Pancreas (tissue), 10 donors: ENCODE measurements at regions not wholly inside any gene's neighbourhood (a gene's known extent, or its start where the extent isn't known, plus 50 kb on each side); places are given as distances from the start of the nearest gene placed in this dataset.

Experiments
- ATAC-seq, 4 donors: fragments of 200-7000 bp; cut with Tn5 transposase; one replicate each; pipeline versions ENCODE4 v1.8.0 to v1.9.1; 2020; ENCODE audit warnings: mild to moderate bottlenecking in 4 of 4, moderate library complexity in 4 of 4
- DNase-seq, 6 donors: peaks; one replicate each; pipeline ENCODE4 v3.0.0-alpha.2; 2020
- FAIRE-seq: peaks from 2 replicates; lab custom pipeline; 2012; peaks lifted over from hg19 to GRCh38; lab: Jason Lieb, UNC
- H3K27ac ChIP-seq, 4 donors: fragments of 200-600 bp; sonication (generic); 1 replicate in 3 of 4; 2 replicates in 1 of 4; pipeline versions ENCODE4 v1.5.0 to v1.8.0; 2020
- H3K27me3 ChIP-seq, 4 donors: fragments of 200-600 bp; one replicate each; pipeline ENCODE4 v1.8.0; 2021
- H3K36me3 ChIP-seq, 3 donors: fragments of 200-600 bp; sonication (generic) in 1 of 3; one replicate each; pipeline versions ENCODE4 v1.5.0 to v1.8.0; 2020 to 2021
- H3K4me1 ChIP-seq, 3 donors: fragments of 200-600 bp; one replicate each; pipeline ENCODE4 v1.8.0; 2021
- H3K4me3 ChIP-seq, 4 donors: fragments of 200-600 bp; sonication (generic) in 2 of 4; one replicate each; pipeline versions ENCODE4 v1.5.0 to v1.8.0; 2020 to 2021
- H3K9me3 ChIP-seq, 4 donors: fragments of 200-600 bp; one replicate each; pipeline ENCODE4 v1.8.0; 2021
- CTCF ChIP-seq, 4 donors: fragments of 200-600 bp; sonication (generic) in 3 of 4; IDR thresholded peaks; one replicate each; pipeline versions ENCODE4 v1.5.0 to v1.8.0; 2021; ENCODE audit warnings: antibody characterized with exemption in 4 of 4
- WGBS, 2 donors: extraction: QIAGEN DNeasy Blood & Tissue Kit; methylation state at CpG; one replicate each; pipeline ENCODE4 v1.1.7; 2013; 5-methylcytosine and 5-hydroxymethylcytosine counted together
- intact Hi-C, 3 donors: fragments of 100-400 bp; cut with DNase I; formaldehyde crosslinking; loops; one replicate each; pipeline versions ENCODE4 v1.11.1 to v1.14.2; 2022
- donor health status: healthy with polysubstance abuse.
- donor health status: DM: no; HTN: no; CAD: no; lungs with moderate emphysema.
- donor health status: DM: no; HTN: no; CAD: no.
- donor health status: control.
- donor health status: control.
- donor health status: Bipolar disorder and iron deficiency.
- donor health status: DM: yes; HTN: yes; CAD: no.
- donor health status: DM: no; HTN: no; CAD: no.
- donor health status: DM: no; HTN: no; CAD: no.
- donor health status: DM: yes; HTN: yes; CAD: no.

GRCh38 chr11:8800520-8801110 lies 110.4 kb upstream of the AKIP1 start:
- Histone ChIP-seq H3K27ac (peak overlapping the region in 2 of 4 donors; percentile 5), H3K27me3 (no peaks in the 10 kb centered on the region), H3K4me1 (peaks cover 3 to 50% (median 6%) of the 10 kb centered on the region in 3 donors), H3K9me3 (no peaks in the 10 kb centered on the region), H3K36me3 (no peaks in the 10 kb centered on the region), H3K4me3 (no peak overlapping the region)
- WGBS, 2 donors, result 12 to 50% methylated on average over 1 of the region's 1 CpG
- no peak for TF ChIP-seq CTCF (IDR thresholded peaks at IDR 0.05)
- ATAC-seq (peak in 3 of 4 donors; percentile 33 to 40 (median 37)), FAIRE-seq (no peak), DNase-seq (no peak)
- intact Hi-C loops, result loop anchor here in 1 of 3 donors (10.0 kb wide), 1 partner anchor 106 kb away; no protein-coding TSS in a partner anchor

GRCh38 chr11:8801121-8801520 lies 109.9 kb upstream of the AKIP1 start:
- 88 to 93% methylated on average over 9 of the region's 9 CpGs for WGBS, 2 donors
- ATAC-seq, result no peak
- no peak overlapping the region for H3K27ac ChIP-seq
- TF ChIP-seq CTCF (IDR thresholded peaks at IDR 0.05), result no peak
- no peaks in the 10 kb centered on the region for H3K9me3 ChIP-seq
- H3K4me3 ChIP-seq, result no peak overlapping the region
- no peak for FAIRE-seq
- peaks cover 3 to 53% (median 6%) of the 10 kb centered on the region in 3 donors for H3K4me1 ChIP-seq
- no peaks in the 10 kb centered on the region for H3K36me3 ChIP-seq
- intact Hi-C loops, result loop anchor here in 1 of 3 donors (10.0 kb wide), 1 partner anchor 106 kb away; no protein-coding TSS in a partner anchor
- H3K27me3 ChIP-seq, result no peaks in the 10 kb centered on the region
- DNase-seq, result no peak

GRCh38 chr11:8802251-8802650 lies 108.7 kb upstream of the AKIP1 start:
- TF ChIP-seq CTCF (IDR thresholded peaks at IDR 0.05), result no peak
- H3K27ac ChIP-seq, result no peak overlapping the region
- DNase-seq, result no peak
- FAIRE-seq, result no peak
- H3K4me1 ChIP-seq, result peaks cover 4 to 50% (median 8%) of the 10 kb centered on the region in 3 donors
- H3K36me3 ChIP-seq, result no peaks in the 10 kb centered on the region
- H3K27me3 ChIP-seq, result no peaks in the 10 kb centered on the region
- intact Hi-C loops, result loop anchor here in 1 of 3 donors (10.0 kb wide), 1 partner anchor 107 kb away; no protein-coding TSS in a partner anchor
- 87 to 90% methylated on average over 5 of the region's 5 CpGs for WGBS, 2 donors
- peak in 1 of 4 donors; percentile 10 for ATAC-seq
- H3K4me3 ChIP-seq, result no peak overlapping the region
- no peaks in the 10 kb centered on the region for H3K9me3 ChIP-seq

- intact Hi-C loops, result loop anchor here in 1 of 3 donors (10.0 kb wide), 1 partner anchor 109 kb away; no protein-coding TSS in a partner anchor
- no peak for DNase-seq
- WGBS, 2 donors, result 83 to 85% methylated on average over 6 of the region's 6 CpGs
These were observed 107.0 kb upstream of the AKIP1 start for GRCh38 chr11:8803973-8804372.

More at GRCh38 chr11:8803973-8804372, 107.0 kb upstream of the AKIP1 start:
- Histone ChIP-seq H3K27me3 (no peaks in the 10 kb centered on the region), H3K27ac (no peak overlapping the region), H3K36me3 (no peaks in the 10 kb centered on the region), H3K4me3 (no peak overlapping the region), H3K9me3 (no peaks in the 10 kb centered on the region), H3K4me1 (peaks cover 12 to 58% (median 13%) of the 10 kb centered on the region in 3 donors)
- ATAC-seq, result no peak
- FAIRE-seq, result no peak
- no peak for TF ChIP-seq CTCF (IDR thresholded peaks at IDR 0.05)
